GM10266 (cell line): ENCODE measurements at regions not wholly inside any gene's neighbourhood (a gene's known extent, or its start where the extent isn't known, plus 50 kb on each side); places are given as distances from the start of the nearest gene placed in this dataset.
A peak's percentile ranks its signal among the peaks of the same experiment; 100 is the strongest.

Experiments used
- DNase-seq: peaks from one replicate; pipeline ENCODE4 v3.0.0; 2012; ENCODE audit errors: extremely low spot score
- CTCF ChIP-seq: IDR thresholded peaks from 2 replicates; pipeline ENCODE4 v1.5.1; 2012; ENCODE audit warnings: mild to moderate bottlenecking, low read depth; ENCODE audit not compliant: control insufficient read depth, insufficient read depth; ENCODE audit errors: missing control alignments

GRCh38 chr13:79778741-79779460, 297.9 kb downstream of the NDFIP2 start:
- no peak for TF ChIP-seq CTCF
- no peak for DNase-seq

GRCh38 chr13:79777504-79777903, 296.5 kb downstream of the NDFIP2 start:
- no peak for DNase-seq
- TF ChIP-seq CTCF, result no peak

DNA sequence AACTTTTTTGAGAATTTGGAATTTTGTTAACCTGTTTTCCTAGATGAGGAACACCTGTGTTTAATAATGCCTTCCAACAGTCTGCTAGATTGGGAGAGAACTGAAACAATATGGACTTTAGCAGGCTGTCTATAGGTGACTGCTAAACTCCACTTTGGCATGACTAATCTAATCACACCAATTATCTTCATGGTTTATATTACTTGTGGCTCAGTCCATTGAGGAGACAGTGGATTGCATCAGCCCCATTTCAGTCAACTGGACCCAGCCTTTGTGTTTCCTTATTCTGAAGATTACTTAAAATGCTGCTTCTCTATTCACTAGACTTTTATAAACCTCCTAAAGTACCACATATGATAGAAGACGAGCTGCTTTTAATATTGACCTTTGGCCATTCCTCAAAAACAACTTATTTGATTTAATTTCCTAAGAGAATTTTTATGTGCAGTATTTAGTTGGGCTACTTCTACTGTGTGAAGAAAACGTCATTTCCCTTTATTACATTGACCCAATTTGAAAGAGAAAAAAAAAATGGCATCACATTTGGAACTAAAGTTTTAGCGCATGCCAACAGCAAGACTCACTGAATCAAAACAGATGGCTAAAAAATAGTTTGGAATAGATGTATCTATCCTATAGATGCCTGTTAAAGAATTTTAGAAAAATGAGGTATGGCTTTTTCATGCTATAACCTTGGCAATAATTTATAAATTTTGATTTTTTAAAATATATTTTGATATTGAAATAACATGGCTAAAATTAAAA, 295.8 kb downstream of the NDFIP2 start:
- DNase-seq, result no peak
- TF ChIP-seq CTCF, result no peak

DNA sequence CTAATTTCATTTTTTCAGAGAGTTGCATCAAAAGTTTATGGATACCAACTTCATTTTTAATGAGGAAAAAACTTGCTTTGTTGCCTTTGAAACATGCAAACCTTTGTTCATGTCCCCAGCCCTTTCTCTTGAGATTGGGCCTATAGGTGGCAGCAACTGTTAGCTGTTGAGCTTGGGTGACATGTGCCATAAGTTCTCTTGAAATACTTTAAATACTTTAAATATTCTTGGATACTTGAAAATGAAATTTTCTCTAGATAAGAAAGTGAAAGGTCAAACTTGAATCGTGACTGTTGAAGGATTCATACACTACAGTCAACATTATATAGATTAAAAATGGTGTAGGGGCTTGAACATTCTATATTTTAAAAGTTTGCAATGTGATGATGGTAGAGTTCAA, 294.9 kb downstream of the NDFIP2 start:
- peak; percentile 62 for TF ChIP-seq CTCF
- DNase-seq, result peak; percentile 16

DNA sequence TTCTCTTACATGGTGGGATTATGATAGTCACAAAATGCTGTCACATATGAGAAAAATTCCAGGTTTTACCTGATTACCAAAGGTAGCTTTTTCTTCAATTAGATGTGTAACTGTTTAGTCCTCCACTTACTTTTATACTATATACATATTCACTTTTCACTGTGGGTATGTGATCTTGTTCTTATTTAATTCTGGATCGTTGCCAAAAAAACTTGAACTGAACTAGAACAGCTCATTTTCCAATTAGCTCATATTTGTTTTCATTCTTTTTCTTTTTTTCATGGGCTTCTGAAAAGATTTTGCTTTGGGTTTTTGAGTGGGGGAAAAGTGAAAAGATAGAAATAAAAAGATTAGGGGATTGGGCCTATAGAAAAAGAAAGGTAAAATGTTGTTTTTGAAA, 291.9 kb downstream of the NDFIP2 start:
- no peak for TF ChIP-seq CTCF
- no peak for DNase-seq

DNA sequence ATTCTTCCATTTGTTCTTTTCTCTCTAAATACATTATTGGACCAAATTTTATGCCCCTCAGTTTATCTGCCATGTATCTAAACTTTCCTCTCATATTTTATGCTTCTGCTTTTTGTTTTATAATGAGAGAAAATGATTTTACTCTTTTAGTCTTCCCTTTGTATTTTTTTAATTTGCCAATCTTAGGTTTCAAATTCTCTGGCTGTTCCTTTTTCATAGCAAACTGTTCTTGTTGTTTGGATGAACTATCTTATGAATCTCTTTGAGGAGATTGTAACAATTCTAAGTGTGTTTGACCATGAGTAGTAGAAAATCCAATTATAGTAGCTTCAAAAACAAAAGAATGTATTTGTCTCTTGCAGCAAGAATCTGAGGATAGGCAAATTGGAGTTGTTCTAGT, 290.5 kb downstream of the NDFIP2 start:
- no peak for DNase-seq
- TF ChIP-seq CTCF, result no peak

- no peak for TF ChIP-seq CTCF
- DNase-seq, result no peak
These were observed 289.1 kb downstream of the NDFIP2 start for GRCh38 chr13:79770056-79770455.
